SK-N-SH (cell line): ENCODE measurements at regions not wholly inside any gene's neighbourhood (a gene's known extent, or its start where the extent isn't known, plus 50 kb on each side); places are given as distances from the start of the nearest gene placed in this dataset.

Source experiments
- CTCF ChIA-PET: fragments of 300-600, 350-600 bp; formaldehyde crosslinking; extraction: SDS; loops from one replicate; lab custom pipeline; 2021; lab: Yijun Ruan, JAX
- POLR2A ChIA-PET: fragments of 350-600 bp; sonication (Branson Sonifier 250); formaldehyde crosslinking; extraction: SDS; loops from one replicate; lab custom pipeline; 2020; ENCODE audit warnings: antibody characterized with exemption, inconsistent platforms; lab: Yijun Ruan, JAX
- DNase-seq: peaks from one replicate; pipeline ENCODE4 v3.0.0; 2012
- H2AFZ ChIP-seq: fragments of 200-600 bp; sonication (generic); 2 replicates; pipeline ENCODE4 v1.8.1; 2016; ENCODE audit warnings: antibody characterized with exemption, mild to moderate bottlenecking, low read depth
- H3F3A ChIP-seq: fragments of 200-600 bp; sonication (generic); replicated peaks from 2 replicates; pipeline ENCODE3; 2016; ENCODE audit warnings: antibody characterized with exemption, mild to moderate bottlenecking; ENCODE audit not compliant: insufficient read depth
- H3K27ac ChIP-seq, 2 experiments: fragments of 200-500 bp in 1 of 2; fragments of 200-600 bp in 1 of 2; sonication (Bioruptor generic) in 1 of 2; sonication (generic), shearing (Covaris generic) in 1 of 2; 2 replicates each; pipeline versions ENCODE4 v1.5.1 to v1.6.1; 2014 to 2016; ENCODE audit warnings: low read depth in 2 of 2, inconsistent platforms in 1 of 2, low read length in 1 of 2, mild to moderate bottlenecking in 1 of 2, mixed read lengths in 1 of 2
- H3K27me3 ChIP-seq: fragments of 200-600 bp; sonication (generic), shearing (Covaris generic); 2 replicates; pipeline ENCODE4 v1.6.1; 2016; ENCODE audit warnings: mixed run types; ENCODE audit not compliant: insufficient read depth
- H3K36me3 ChIP-seq, 2 experiments: fragments of 200-500 bp in 1 of 2; fragments of 200-600 bp in 1 of 2; sonication (Bioruptor generic) in 1 of 2; sonication (generic) in 1 of 2; replicated peaks in 1 of 2; 2 replicates each; pipeline versions ENCODE3 to v1.5.1; 2014 to 2016; ENCODE audit warnings: low read length in 1 of 2, mild to moderate bottlenecking in 1 of 2; ENCODE audit not compliant: insufficient read depth in 2 of 2, control insufficient read depth in 1 of 2
- H3K4me1 ChIP-seq, 2 experiments: fragments of 200-500 bp in 1 of 2; fragments of 200-600 bp in 1 of 2; sonication (Bioruptor generic) in 1 of 2; sonication (generic), shearing (Covaris generic) in 1 of 2; 2 replicates each; pipeline versions ENCODE4 v1.5.1 to v1.6.1; 2014 to 2016; ENCODE audit warnings: low read depth in 1 of 2, low read length in 1 of 2, mixed run types in 1 of 2; ENCODE audit not compliant: insufficient read depth in 2 of 2, control insufficient read depth in 1 of 2
- H3K4me2 ChIP-seq: fragments of 200-600 bp; sonication (generic), shearing (Covaris generic); 2 replicates; pipeline ENCODE4 v1.6.1; 2017; ENCODE audit warnings: mixed run types
- H3K4me3 ChIP-seq, 2 experiments: fragments of 200-500 bp in 1 of 2; fragments of 200-600 bp in 1 of 2; sonication (Bioruptor generic) in 1 of 2; sonication (generic), shearing (Covaris generic) in 1 of 2; 2 replicates each; pipeline versions ENCODE4 v1.5.1 to v1.8.1; 2014 to 2016; ENCODE audit warnings: low read depth in 2 of 2, inconsistent platforms in 1 of 2, low read length in 1 of 2, mild to moderate bottlenecking in 1 of 2, mixed read lengths in 1 of 2, moderate library complexity in 1 of 2
- H3K79me2 ChIP-seq: fragments of 200-600 bp; sonication (generic); 2 replicates; pipeline ENCODE4 v1.8.1; 2017; ENCODE audit warnings: mild to moderate bottlenecking; ENCODE audit not compliant: insufficient read depth
- H3K9ac ChIP-seq: fragments of 200-600 bp; sonication (generic); 2 replicates; pipeline ENCODE4 v1.6.1; 2017; ENCODE audit warnings: mixed run types
- H3K9me2 ChIP-seq: fragments of 200-600 bp; sonication (generic); 2 replicates; pipeline ENCODE4 v1.6.1; 2017; ENCODE audit warnings: mixed run types
- H3K9me3 ChIP-seq: fragments of 200-600 bp; sonication (generic); 2 replicates; pipeline ENCODE4 v1.6.1; 2017; ENCODE audit warnings: mixed run types, mild to moderate bottlenecking, moderate library complexity
- H4K20me1 ChIP-seq: fragments of 200-600 bp; sonication (generic); 2 replicates; pipeline ENCODE4 v1.6.1; 2017; ENCODE audit warnings: mild to moderate bottlenecking, mixed run types; ENCODE audit not compliant: insufficient read depth
- ELF1 ChIP-seq: IDR thresholded peaks from 2 replicates; pipeline ENCODE4 v1.4.0; 2012
- EZH2phosphoT487 ChIP-seq: fragments of 200-600 bp; sonication (generic); IDR thresholded peaks from 2 replicates; pipeline ENCODE4 v1.6.1; 2017; ENCODE audit warnings: low read depth, mixed run types, mild to moderate bottlenecking, antibody characterized with exemption, moderate library complexity, borderline replicate concordance
- FOSL2 ChIP-seq: IDR thresholded peaks from 2 replicates; pipeline ENCODE4 v1.4.0; 2012; ENCODE audit warnings: low read depth, mild to moderate bottlenecking, moderate library complexity, borderline replicate concordance
- FOXM1 ChIP-seq: IDR thresholded peaks from 2 replicates; pipeline ENCODE4 v1.4.0; 2012; ENCODE audit warnings: low read depth, mild to moderate bottlenecking
- GATA2 ChIP-seq: sonication (generic); formaldehyde crosslinking; IDR thresholded peaks from 2 replicates; pipeline ENCODE4 v1.5.0; 2020; ENCODE audit warnings: mild to moderate bottlenecking, missing genetic modification reagents
- JUND ChIP-seq: IDR thresholded peaks from 2 replicates; pipeline ENCODE4 v1.4.0; 2012
- MXI1 ChIP-seq: IDR thresholded peaks from 2 replicates; pipeline ENCODE4 v1.6.1; 2012; ENCODE audit warnings: mild to moderate bottlenecking, low read depth, low read length, improper control_type of control experiment
- NRF1 ChIP-seq: IDR thresholded peaks from 2 replicates; pipeline ENCODE4 v1.6.1; 2012; ENCODE audit warnings: low read depth, mild to moderate bottlenecking, low read length
- PBX3 ChIP-seq: IDR thresholded peaks from 2 replicates; pipeline ENCODE4; 2012
- POLR2AphosphoS5 ChIP-seq: IDR thresholded peaks from 2 replicates; pipeline ENCODE4 v1.6.1; 2012; ENCODE audit warnings: low read depth, low read length
- RAD21 ChIP-seq: IDR thresholded peaks from 2 replicates; pipeline ENCODE4 v1.6.1; 2012; ENCODE audit warnings: mild to moderate bottlenecking, low read length
- RCOR1 ChIP-seq: fragments of 150-350 bp; IDR thresholded peaks from 2 replicates; pipeline ENCODE4 v1.6.1; 2017; ENCODE audit warnings: antibody characterized with exemption, low read length
- RFX5 ChIP-seq: IDR thresholded peaks from 2 replicates; pipeline ENCODE4 v1.6.1; 2012; ENCODE audit warnings: mild to moderate bottlenecking, improper control_type of control experiment, low read length
- SMC3 ChIP-seq: IDR thresholded peaks from 2 replicates; pipeline ENCODE4 v1.6.1; 2012; ENCODE audit warnings: low read depth, low read length, improper control_type of control experiment
- TAF1 ChIP-seq: IDR thresholded peaks from 2 replicates; pipeline ENCODE4 v1.6.1; 2012; ENCODE audit warnings: low read depth, mild to moderate bottlenecking, low read length, moderate library complexity, borderline replicate concordance
- TEAD4 ChIP-seq: IDR thresholded peaks from 2 replicates; pipeline ENCODE4 v1.4.0; 2012; ENCODE audit warnings: mild to moderate bottlenecking, borderline replicate concordance; ENCODE audit not compliant: insufficient read depth
- USF2 ChIP-seq: fragments of 150-350 bp; IDR thresholded peaks from 2 replicates; pipeline ENCODE4 v1.6.1; 2017; ENCODE audit warnings: antibody characterized with exemption, low read length, low read depth, borderline replicate concordance
- WGBS: methylation state at CpG from one replicate; pipeline ENCODE4 v1.1.6; 2017; ENCODE audit warnings: low lambda C conversion rate; 5-methylcytosine and 5-hydroxymethylcytosine counted together
- TF ChIP-seq, protein P1 (sequence below): IDR thresholded peaks from 2 replicates; pipeline ENCODE4 v1.4.0; 2012; ENCODE audit warnings: low read depth, borderline replicate concordance
- TF ChIP-seq, protein P2 (sequence below): IDR thresholded peaks from 2 replicates; pipeline ENCODE4 v1.4.0; 2012; ENCODE audit warnings: low read depth

DNA sequence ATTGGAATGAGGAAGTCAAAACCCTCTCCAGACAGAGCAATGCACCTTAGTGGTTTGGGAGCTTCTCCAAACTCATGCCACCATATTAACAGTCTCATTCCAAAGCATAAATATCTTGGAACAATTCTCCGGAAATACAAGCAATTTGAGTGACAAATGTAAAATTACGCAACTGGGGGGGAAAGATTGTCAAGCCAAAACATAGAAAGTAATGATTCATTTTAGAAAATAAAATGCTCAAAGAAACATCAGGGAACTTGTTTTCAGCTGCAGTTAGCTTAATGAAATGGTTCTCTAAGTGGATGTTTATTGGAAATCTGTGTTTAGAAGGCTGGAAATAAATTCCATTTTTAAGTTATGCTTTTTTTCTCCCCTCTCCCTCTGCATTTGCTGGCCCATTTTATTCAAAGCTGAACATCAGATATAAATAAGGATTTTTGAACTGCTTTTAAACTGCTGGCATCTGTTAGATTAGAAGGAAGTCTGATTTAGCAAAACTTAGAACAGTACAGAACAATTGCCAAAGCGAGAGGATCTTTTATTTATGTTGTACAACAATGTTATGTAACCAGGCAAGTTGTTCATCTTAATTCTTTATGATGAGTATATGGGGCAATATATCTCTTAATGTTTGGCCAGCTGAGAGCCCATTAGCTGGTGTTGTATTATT lies 551.9 kb downstream of the PRELID2 start:
- Histone ChIP-seq H3K36me3 (no peaks in the 10 kb centered on the region), H2AFZ (no peak overlapping the region), H3K79me2 (no peaks in the 10 kb centered on the region), H3K4me1 (no peaks in the 10 kb centered on the region), H3K9ac (no peak overlapping the region), H3K27me3 (no peaks in the 10 kb centered on the region), H3K4me3 (no peak overlapping the region), H3F3A (no peaks in the 10 kb centered on the region), H3K4me2 (no peak overlapping the region), H3K27ac (no peak overlapping the region), H3K9me2 (no peaks in the 10 kb centered on the region), H3K9me3 (no peaks in the 10 kb centered on the region), H4K20me1 (no peaks in the 10 kb centered on the region)
- WGBS = 79% methylated on average over 3 of the region's 3 CpGs
- CTCF ChIA-PET = interaction anchor here (2.2 kb wide), 1 partner anchor 9 kb away, joined by 4 read pairs; no protein-coding TSS in a partner anchor
- POLR2A ChIA-PET = no interaction called here
- TF ChIP-seq PBX3 = no peak
- no peak for TF ChIP-seq EZH2phosphoT487
- no peak for TF ChIP-seq JUND
- no peak for TF ChIP-seq POLR2AphosphoS5
- TF ChIP-seq NRF1 = no peak
- no peak for TF ChIP-seq FOXM1
- no peak for TF ChIP-seq TAF1
- TF ChIP-seq FOSL2 = no peak
- TF ChIP-seq, protein P1, sequence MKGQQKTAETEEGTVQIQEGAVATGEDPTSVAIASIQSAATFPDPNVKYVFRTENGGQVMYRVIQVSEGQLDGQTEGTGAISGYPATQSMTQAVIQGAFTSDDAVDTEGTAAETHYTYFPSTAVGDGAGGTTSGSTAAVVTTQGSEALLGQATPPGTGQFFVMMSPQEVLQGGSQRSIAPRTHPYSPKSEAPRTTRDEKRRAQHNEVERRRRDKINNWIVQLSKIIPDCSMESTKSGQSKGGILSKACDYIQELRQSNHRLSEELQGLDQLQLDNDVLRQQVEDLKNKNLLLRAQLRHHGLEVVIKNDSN = no peak
- no peak for DNase-seq

- Histone ChIP-seq H3K4me2 (no peak overlapping the region), H3F3A (no peaks in the 10 kb centered on the region), H3K9ac (no peak overlapping the region), H2AFZ (no peak overlapping the region), H3K9me2 (no peaks in the 10 kb centered on the region), H3K36me3 (no peaks in the 10 kb centered on the region), H3K4me1 (no peaks in the 10 kb centered on the region), H3K9me3 (no peaks in the 10 kb centered on the region), H3K27ac (no peak overlapping the region), H3K79me2 (no peaks in the 10 kb centered on the region), H3K4me3 (no peak overlapping the region), H3K27me3 (no peaks in the 10 kb centered on the region), H4K20me1 (no peaks in the 10 kb centered on the region)
- DNase-seq = no peak
- WGBS = 83% methylated on average over 2 of the region's 2 CpGs
- POLR2A ChIA-PET = no interaction called here
- CTCF ChIA-PET = interaction anchor here (2.2 kb wide), 1 partner anchor 12 kb away, joined by 4 read pairs; no protein-coding TSS in a partner anchor
- TF ChIP-seq SMC3 (no peak), TAF1 (no peak), USF2 (no peak), RFX5 (no peak), FOXM1 (no peak), RAD21 (no peak), RCOR1 (no peak), GATA2 (CRISPR knock-in tag) (no peak), POLR2AphosphoS5 (no peak), ELF1 (no peak), JUND (no peak), MXI1 (no peak), TEAD4 (no peak)
- TF ChIP-seq, protein P2, sequence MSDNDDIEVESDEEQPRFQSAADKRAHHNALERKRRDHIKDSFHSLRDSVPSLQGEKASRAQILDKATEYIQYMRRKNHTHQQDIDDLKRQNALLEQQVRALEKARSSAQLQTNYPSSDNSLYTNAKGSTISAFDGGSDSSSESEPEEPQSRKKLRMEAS = no peak
These were observed 554.3 kb downstream of the PRELID2 start for GRCh38 chr5:145280806-145281205.
